ENCODE measurements at regions not wholly inside any gene's neighbourhood (a gene's known extent, or its start where the extent isn't known, plus 50 kb on each side); places are given as distances from the start of the nearest gene placed in this dataset.

DNA sequence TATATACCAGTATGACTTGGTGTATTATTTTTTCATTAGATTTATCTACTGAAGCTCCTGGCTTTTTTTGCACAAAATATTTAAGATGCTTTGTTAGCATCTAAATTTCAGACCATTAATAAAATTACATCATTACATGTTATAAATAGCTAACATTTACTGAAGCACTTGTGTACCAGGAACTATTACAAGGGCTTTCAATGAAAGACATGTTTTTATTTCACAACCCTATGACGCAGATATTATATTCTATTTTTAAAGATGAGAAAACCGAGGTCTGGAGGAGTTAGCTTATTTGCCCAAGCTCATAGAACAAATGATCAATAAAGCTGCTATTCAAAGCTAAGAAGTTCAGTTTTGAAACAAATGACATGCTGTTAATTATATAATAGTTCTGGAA, 420.4 kb upstream of the DCN start:
- no peak overlapping the region for H3K4me3 ChIP-seq (replicated peaks; ENCODE audit: low read depth, low read length)
- TF ChIP-seq, protein P1, sequence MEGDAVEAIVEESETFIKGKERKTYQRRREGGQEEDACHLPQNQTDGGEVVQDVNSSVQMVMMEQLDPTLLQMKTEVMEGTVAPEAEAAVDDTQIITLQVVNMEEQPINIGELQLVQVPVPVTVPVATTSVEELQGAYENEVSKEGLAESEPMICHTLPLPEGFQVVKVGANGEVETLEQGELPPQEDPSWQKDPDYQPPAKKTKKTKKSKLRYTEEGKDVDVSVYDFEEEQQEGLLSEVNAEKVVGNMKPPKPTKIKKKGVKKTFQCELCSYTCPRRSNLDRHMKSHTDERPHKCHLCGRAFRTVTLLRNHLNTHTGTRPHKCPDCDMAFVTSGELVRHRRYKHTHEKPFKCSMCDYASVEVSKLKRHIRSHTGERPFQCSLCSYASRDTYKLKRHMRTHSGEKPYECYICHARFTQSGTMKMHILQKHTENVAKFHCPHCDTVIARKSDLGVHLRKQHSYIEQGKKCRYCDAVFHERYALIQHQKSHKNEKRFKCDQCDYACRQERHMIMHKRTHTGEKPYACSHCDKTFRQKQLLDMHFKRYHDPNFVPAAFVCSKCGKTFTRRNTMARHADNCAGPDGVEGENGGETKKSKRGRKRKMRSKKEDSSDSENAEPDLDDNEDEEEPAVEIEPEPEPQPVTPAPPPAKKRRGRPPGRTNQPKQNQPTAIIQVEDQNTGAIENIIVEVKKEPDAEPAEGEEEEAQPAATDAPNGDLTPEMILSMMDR (IDR thresholded peaks at IDR 0.05; ENCODE audit: low read depth, low read length, missing control alignments) = no peak
- no peak for DNase-seq (ENCODE audit: extremely low read depth, low read depth)

DNA sequence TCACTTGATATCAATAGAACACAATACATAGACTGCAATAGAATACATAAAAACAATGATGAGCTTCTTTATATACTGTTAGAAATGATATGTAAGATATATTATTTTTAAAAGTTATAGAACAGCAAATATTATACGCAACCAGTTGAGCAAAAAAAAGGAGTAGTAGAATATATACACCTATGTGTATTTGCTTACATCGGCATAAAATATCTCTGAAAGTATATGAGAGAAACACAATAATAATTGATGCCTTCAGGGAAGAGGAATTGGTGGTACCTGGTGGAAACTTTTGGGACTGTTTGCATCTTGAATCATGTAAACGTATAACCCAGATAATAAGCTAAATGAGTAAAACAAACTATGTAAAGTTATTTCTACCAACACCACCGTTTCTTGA, 418.4 kb upstream of the DCN start:
- no peak for DNase-seq (ENCODE audit: extremely low read depth, low read depth)
- H3K4me3 ChIP-seq (replicated peaks; ENCODE audit: low read depth, low read length) = no peak overlapping the region
- TF ChIP-seq, protein P1 (IDR thresholded peaks at IDR 0.05; ENCODE audit: low read depth, low read length, missing control alignments) = no peak

DNA sequence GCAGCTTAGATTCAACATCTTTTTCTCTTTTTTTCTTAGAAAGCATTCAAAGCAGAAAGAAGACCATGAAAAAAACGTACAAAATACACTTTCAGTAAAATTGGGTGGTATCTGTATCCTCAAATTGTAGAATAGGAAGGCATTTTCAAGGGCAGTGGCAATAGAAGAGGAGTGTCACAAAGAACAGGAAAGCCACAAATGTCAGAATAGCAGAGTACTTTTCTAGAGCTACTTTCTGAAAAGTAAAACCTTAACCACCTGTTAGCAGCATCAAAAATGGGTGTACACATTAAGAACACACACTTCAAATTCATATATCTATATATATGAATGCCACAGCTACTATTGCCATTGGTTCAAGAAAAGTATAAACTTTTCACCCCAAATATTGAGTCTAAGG, 412.1 kb upstream of the DCN start:
- no peak for DNase-seq (ENCODE audit: extremely low read depth, low read depth)

DNA sequence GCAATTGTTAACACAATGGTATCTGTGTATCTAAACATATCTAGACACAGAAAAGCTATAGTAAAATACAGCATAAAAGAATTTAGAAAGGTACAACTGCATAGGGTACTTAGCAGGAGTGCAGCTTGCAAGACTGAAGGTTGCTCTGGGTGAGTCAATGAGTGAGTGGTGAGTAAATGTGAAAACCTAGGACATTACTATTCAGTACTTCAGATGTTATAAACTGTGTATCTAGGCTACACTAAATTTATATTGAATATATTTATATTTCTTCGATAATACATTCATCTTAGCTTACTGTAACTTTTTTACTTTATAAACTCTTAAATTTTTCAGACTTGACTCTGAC, 409.0 kb upstream of the DCN start:
- H3K4me3 ChIP-seq (replicated peaks; ENCODE audit: low read depth, low read length) = no peak overlapping the region
- no peak for DNase-seq (ENCODE audit: extremely low read depth, low read depth)

More for the DNA sequence above, 412.1 kb upstream of the DCN start:
- no peak overlapping the region for H3K4me3 ChIP-seq (replicated peaks; ENCODE audit: low read depth, low read length)
- TF ChIP-seq, protein P1 (IDR thresholded peaks at IDR 0.05; ENCODE audit: low read depth, low read length, missing control alignments) = no peak

DNA sequence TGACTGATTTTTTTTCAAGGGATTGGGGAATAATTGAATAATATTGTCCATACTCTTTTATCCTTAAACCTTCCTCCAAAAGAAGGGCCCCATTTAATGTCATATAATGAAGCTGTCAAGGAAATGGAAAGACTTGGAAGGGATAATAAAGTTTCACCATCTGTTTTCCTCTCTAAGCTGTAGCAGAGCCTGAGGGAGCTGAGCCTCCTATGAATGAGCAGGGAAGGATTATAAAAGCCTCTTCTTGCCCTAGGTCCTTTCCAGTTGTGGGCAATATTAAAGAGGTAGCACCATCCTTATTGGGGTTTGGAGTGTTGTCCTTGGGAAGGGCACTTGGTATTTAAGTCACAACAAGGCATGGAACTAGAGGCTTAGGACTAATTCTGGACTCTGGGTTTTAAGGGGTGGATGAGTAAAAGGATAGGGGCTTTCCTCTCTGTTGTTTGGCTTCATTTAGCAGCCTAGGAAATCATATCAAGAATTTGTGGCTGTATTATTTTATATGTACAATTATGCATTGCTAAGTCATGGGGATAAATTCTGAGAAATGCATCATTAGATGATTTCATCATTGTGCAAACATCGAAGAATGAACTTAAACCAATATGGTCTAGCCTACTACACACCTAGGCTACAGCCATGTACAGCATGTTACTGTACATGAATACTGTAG, 408.5 kb upstream of the DCN start:
- no peak for DNase-seq (ENCODE audit: extremely low read depth, low read depth)
- TF ChIP-seq, protein P1 (IDR thresholded peaks at IDR 0.05; ENCODE audit: low read depth, low read length, missing control alignments) = no peak

More for the DNA sequence above, 409.0 kb upstream of the DCN start:
- TF ChIP-seq, protein P1 (IDR thresholded peaks at IDR 0.05; ENCODE audit: low read depth, low read length, missing control alignments) = no peak

DNA sequence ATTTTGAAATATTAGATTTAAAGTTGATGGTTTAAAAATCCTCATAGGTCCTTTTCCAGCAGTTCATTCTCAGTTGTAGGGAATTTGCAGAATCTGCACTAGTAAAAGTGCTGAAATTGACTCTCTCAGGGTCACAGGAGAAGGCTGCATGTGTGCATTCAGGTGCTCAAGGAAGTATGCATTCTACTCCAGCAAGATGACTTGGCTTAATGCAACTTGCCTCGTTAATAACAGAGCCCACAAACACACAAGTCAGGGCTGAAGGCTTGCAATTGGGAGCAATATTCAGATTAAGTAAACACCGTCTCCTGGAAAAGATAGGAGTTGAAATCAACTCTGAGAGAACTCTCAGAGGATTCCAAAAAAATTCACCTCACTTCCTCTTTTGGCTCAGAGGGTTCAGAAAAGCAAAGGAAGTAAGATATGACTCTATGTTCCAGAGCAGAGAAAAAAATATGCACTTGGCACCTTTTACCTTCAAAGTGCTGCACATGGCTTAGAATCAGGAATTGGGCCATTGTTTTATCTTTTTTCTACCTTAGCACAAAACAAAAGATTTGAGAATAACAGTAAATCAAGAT, 406.3 kb upstream of the DCN start:
- DNase-seq (ENCODE audit: extremely low read depth, low read depth) = no peak
- no peak overlapping the region for H3K4me3 ChIP-seq (replicated peaks; ENCODE audit: low read depth, low read length)
- TF ChIP-seq, protein P1 (IDR thresholded peaks at IDR 0.05; ENCODE audit: low read depth, low read length, missing control alignments) = no peak

More for the DNA sequence above, 408.5 kb upstream of the DCN start:
- H3K4me3 ChIP-seq (replicated peaks; ENCODE audit: low read depth, low read length) = no peak overlapping the region

Data from HFF-Myc (cell line).